HG03521 (cell line): ENCODE measurements at regions not wholly inside any gene's neighbourhood (a gene's known extent, or its start where the extent isn't known, plus 50 kb on each side); places are given as distances from the start of the nearest gene placed in this dataset.

Source experiments
- ATAC-seq: cut with Tn5 transposase; IDR thresholded peaks from one replicate; pipeline ENCODE4 v1.9.1; 2021; ENCODE audit warnings: mild to moderate bottlenecking, moderate library complexity; ENCODE audit not compliant: unreplicated experiment

GRCh38 chr6:170136541-170137175, 154.2 kb downstream of the DLL1 start:
- no peak for ATAC-seq

DNA sequence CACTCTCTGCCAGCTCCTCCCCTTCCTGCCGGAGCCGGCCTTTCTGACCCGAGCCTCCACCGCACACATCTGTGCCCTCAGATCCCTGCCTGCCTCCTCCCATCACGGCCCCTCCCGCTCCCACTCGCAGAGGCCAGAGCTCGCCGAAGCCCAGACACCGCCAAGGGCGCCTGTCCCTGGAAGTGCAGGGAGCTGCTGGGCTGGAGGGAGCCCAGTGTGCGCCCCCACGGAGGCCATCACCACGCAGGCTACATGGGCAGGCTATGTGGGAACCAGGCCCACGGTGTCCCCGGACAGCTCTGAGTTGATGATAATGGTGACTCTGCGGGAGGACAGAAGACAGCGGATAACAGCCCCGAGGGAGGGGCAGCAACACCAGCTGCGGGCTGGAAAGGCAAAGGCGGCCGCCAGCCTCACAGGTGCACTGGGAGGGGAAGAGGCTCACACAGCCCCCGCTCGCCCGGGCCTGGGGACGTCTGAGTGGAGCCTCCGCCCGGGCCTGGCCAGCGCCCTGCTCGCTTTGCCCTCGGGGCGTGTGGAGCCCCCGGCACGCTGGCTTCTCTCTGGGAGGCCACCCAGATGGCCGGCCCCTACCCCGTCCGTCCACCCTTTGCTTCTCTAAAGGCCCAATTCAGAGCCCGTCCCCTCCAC, 154.9 kb downstream of the DLL1 start:
- ATAC-seq, result no peak

DNA sequence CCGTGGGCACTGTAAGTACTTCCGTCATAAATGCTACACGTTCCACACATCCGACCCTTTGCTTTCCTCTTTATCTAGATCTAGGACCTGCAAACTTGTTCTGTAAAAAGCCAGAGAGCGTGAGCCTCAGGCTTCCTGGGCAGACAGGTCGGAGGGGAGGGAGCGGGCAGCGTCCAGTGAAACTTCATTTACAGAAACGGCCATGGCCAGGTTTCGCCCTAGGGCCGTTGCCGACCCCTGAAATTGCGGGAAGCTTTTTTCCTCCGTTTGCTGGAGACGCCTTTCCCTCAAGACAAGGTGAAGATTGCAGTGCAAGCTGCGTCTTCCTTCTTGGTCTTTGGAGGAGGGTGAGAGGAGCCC, 155.4 kb downstream of the DLL1 start:
- no peak for ATAC-seq

- no peak for ATAC-seq
Observed at GRCh38 chr6:170134471-170135440, 156.1 kb downstream of the DLL1 start.

DNA sequence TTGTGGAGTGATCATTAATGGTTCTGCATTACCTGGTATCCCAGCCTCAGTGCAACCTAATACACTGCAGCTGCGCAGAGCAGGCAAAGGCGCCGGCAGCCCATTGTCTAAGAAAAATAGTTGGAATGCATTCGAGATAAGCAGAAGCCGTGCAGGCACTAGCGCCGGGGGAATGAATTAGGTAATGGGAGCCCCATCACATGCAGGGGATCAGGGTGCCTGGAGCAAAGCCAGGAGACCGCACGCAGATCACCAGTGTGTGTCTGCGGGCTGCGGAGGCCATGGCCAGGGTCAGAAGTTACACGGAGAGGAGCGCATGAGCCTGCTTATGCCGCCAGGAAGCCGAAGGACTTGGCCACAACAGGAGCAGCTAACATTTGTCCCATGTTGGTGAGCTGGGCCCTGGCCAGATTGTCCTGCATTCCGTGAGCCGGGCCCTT, 156.8 kb downstream of the DLL1 start:
- ATAC-seq, result no peak

GRCh38 chr6:170132561-170132991, 158.3 kb downstream of the DLL1 start:
- no peak for ATAC-seq

DNA sequence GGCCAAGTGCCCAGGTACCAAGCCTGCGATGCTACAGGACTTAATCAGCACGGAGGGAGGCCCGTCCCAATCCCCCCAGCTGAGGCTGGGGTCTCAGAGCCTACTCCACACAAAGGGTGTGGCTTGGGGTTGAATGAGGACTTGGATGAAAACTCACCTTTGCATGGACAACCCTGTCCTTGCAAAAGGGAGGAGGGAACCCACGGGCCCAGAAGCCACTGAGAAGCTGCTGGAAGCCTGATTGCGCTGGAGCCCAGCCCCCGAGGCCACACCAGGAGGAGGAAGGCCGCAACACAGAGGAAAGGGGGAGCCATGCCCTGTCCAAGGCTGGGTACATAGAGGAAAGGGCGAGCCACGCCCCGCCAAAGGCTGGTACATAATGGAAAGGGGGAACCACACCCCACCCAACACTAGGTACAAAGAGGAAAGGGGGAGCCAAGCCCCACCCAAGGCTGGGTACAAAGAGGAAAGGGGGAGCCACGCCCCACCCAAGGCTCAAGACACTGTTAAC, 158.8 kb downstream of the DLL1 start:
- ATAC-seq, result no peak

GRCh38 chr6:170131351-170131750, 159.5 kb downstream of the DLL1 start:
- ATAC-seq, result no peak

- no peak for ATAC-seq
Observed at GRCh38 chr6:170130771-170131241, 160.1 kb downstream of the DLL1 start.

GRCh38 chr6:170130201-170130621, 160.7 kb downstream of the DLL1 start:
- ATAC-seq, result no peak

DNA sequence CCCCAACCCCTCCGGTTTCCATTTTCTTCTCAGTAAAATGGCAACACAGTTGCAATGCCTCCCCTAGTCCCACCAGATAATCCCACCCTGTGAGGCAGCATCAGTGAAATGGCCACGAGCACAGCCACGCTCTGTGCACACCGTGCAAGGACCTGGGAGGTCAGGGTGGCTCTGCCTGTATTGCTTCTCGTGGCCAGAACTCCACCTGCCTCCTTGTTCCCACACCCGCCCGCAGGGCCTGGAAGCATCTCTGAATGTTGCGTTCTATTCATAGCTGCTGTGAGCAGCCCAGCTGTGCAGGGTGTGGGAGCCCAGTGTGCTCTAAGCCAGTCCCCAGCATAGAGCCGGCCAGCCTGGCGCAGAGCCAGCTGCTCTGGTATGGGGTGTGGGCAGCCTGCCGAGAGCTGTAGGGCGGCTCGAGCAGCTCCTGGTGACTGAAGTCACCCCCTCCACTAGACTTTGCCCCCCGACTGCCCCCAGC, 161.1 kb downstream of the DLL1 start:
- no peak for ATAC-seq

GRCh38 chr6:170128811-170129681, 161.8 kb downstream of the DLL1 start:
- no peak for ATAC-seq

DNA sequence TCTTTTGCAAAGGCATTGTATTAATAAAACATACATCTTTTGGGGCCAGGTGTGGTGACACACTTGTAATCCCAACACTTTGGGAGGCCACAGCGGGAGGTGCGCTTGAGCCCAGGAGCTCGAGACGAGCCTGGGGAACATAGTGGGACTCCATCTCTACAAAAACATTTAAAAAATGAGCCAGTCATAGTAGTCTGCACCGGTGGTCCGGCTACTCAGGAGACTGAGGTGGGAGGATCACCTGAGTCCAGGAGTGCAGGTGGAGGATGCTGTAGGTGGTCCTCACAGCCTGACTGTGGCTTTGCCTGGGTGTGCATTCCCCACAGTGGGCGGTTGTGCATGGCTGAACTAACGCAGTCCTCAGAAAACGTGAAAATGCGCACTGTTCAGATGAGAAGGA, 162.5 kb downstream of the DLL1 start:
- no peak for ATAC-seq

- no peak for ATAC-seq
Observed at GRCh38 chr6:170127151-170127550, 163.7 kb downstream of the DLL1 start.

GRCh38 chr6:170125456-170126300, 165.2 kb downstream of the DLL1 start:
- no peak for ATAC-seq

- ATAC-seq, result no peak
Observed at GRCh38 chr6:170124836-170125235, 166.0 kb downstream of the DLL1 start.

- no peak for ATAC-seq
Observed at GRCh38 chr6:170124150-170124549, 166.7 kb downstream of the DLL1 start.

GRCh38 chr6:170122651-170123050, 168.2 kb downstream of the DLL1 start:
- ATAC-seq, result no peak
